Body of pancreas (tissue), 4 donors: ENCODE measurements at regions not wholly inside any gene's neighbourhood (a gene's known extent, or its start where the extent isn't known, plus 50 kb on each side); places are given as distances from the start of the nearest gene placed in this dataset.

Source experiments
- ATAC-seq: fragments of 150-250 bp; one replicate; pipeline ENCODE4 v1.9.1; 2016
- DNase-seq, 4 donors: peaks; one replicate each; pipeline ENCODE4 v3.0.0-alpha.2; 2019
- H3K27ac ChIP-seq, 4 donors: fragments of 200-600 bp; sonication (generic); 1 replicate in 3 of 4; 2 replicates in 1 of 4; pipeline versions ENCODE4 v1.5.1 to v1.6.1; 2016 to 2019; ENCODE audit warnings: mild to moderate bottlenecking in 1 of 4, mixed read lengths in 1 of 4, moderate library complexity in 1 of 4
- H3K27me3 ChIP-seq, 2 donors: fragments of 200-600 bp; sonication (generic); one replicate each; pipeline ENCODE4 v1.6.0; 2016; ENCODE audit warnings: mild to moderate bottlenecking in 1 of 2
- H3K36me3 ChIP-seq, 2 donors: fragments of 200-600 bp; sonication (generic); replicated peaks in 1 of 2; 2 replicates each; pipeline ENCODE4 v1.5.1; 2016; ENCODE audit warnings: low read depth in 2 of 2; ENCODE audit not compliant: insufficient read depth in 1 of 2
- H3K4me1 ChIP-seq: fragments of 200-600 bp; sonication (generic); one replicate; pipeline ENCODE4 v1.6.0; 2016
- H3K4me3 ChIP-seq, 2 donors: fragments of 200-600 bp; sonication (generic); 1 replicate in 1 of 2; 2 replicates in 1 of 2; pipeline ENCODE4 v1.5.1; 2016 to 2019
- H3K9me3 ChIP-seq, 3 donors: fragments of 200-600 bp; sonication (generic); 1 replicate in 2 of 3; 2 replicates in 1 of 3; pipeline ENCODE4 v1.5.1; 2016
- CTCF ChIP-seq, 7 experiments: fragments of 450-650 bp in 4 of 7; fragments of 200-600 bp in 3 of 7; sonication (generic) in 3 of 7; IDR thresholded peaks; one replicate each; pipeline ENCODE4 v1.5.1; 2016 to 2019; ENCODE audit warnings: antibody characterized with exemption in 7 of 7
- POLR2A ChIP-seq, 3 donors: fragments of 450-650 bp; IDR thresholded peaks; one replicate each; pipeline ENCODE4 v1.6.1; 2016; ENCODE audit warnings: antibody characterized with exemption in 3 of 3, mild to moderate bottlenecking in 2 of 3
- WGBS, 2 donors: methylation state at CpG; one replicate each; pipeline ENCODE4 v1.1.5; 2017; 5-methylcytosine and 5-hydroxymethylcytosine counted together
- intact Hi-C: fragments of 100-400 bp; cut with DNase I; formaldehyde crosslinking; loops from one replicate; pipeline ENCODE4 v1.15.1; 2023

- no peak overlapping the region for H3K27ac ChIP-seq
- TF ChIP-seq POLR2A (IDR thresholded peaks at IDR 0.05) = no peak
- TF ChIP-seq CTCF (IDR thresholded peaks at IDR 0.05) = no peak
- no peak for ATAC-seq
Measured at GRCh38 chr2:138157372-138157771, 193.1 kb downstream of the HNMT start.

GRCh38 chr2:138170485-138170884, 206.2 kb downstream of the HNMT start:
- intact Hi-C loops = no loop called here
- Histone ChIP-seq H3K36me3 (no peaks in the 10 kb centered on the region), H3K27me3 (no peaks in the 10 kb centered on the region), H3K4me1 (peaks cover 7% of the 10 kb centered on the region), H3K27ac (no peak overlapping the region), H3K4me3 (no peak overlapping the region), H3K9me3 (peaks cover 0 to 2% (median 0%) of the 10 kb centered on the region in 3 donors)
- ATAC-seq (no peak), DNase-seq (no peak)
- TF ChIP-seq CTCF (IDR thresholded peaks at IDR 0.05) (no peak), POLR2A (IDR thresholded peaks at IDR 0.05) (no peak)
- WGBS, 2 donors = 73 to 81% methylated on average over 5 of the region's 5 CpGs

More at GRCh38 chr2:138157372-138157771, 193.1 kb downstream of the HNMT start:
- H3K36me3 ChIP-seq = no peaks in the 10 kb centered on the region
- DNase-seq = no peak
- H3K4me3 ChIP-seq = no peak overlapping the region
- H3K27me3 ChIP-seq = no peaks in the 10 kb centered on the region
- no peaks in the 10 kb centered on the region for H3K4me1 ChIP-seq
- intact Hi-C loops = no loop called here
- no peaks in the 10 kb centered on the region for H3K9me3 ChIP-seq
- WGBS, 2 donors = 92 to 93% methylated on average over 4 of the region's 4 CpGs

- H3K9me3 ChIP-seq = no peaks in the 10 kb centered on the region
- WGBS, 2 donors = 60 to 63% methylated on average over 3 of the region's 3 CpGs
- no peak for DNase-seq
- no peaks in the 10 kb centered on the region for H3K36me3 ChIP-seq
- TF ChIP-seq POLR2A (IDR thresholded peaks at IDR 0.05) (no peak), CTCF (IDR thresholded peaks at IDR 0.05) (no peak)
- peaks cover 7% of the 10 kb centered on the region for H3K4me1 ChIP-seq
- H3K27ac ChIP-seq = no peak overlapping the region
- no peak for ATAC-seq
- no peaks in the 10 kb centered on the region for H3K27me3 ChIP-seq
- intact Hi-C loops = no loop called here
- H3K4me3 ChIP-seq = no peak overlapping the region
Measured at GRCh38 chr2:138171244-138171643, 207.0 kb downstream of the HNMT start.

- Histone ChIP-seq H3K36me3 (no peaks in the 10 kb centered on the region), H3K4me1 (peaks cover 19% of the 10 kb centered on the region), H3K27me3 (no peaks in the 10 kb centered on the region), H3K9me3 (no peaks in the 10 kb centered on the region), H3K27ac (no peak overlapping the region), H3K4me3 (no peak overlapping the region)
- intact Hi-C loops = no loop called here
- peak in 2 of 4 donors; percentile 26 to 41 for DNase-seq
- peak; percentile 55 for ATAC-seq
- WGBS, 2 donors = 84 to 90% methylated on average over 2 of the region's 2 CpGs
- TF ChIP-seq POLR2A (IDR thresholded peaks at IDR 0.05) (no peak), CTCF (IDR thresholded peaks at IDR 0.05) (no peak)
Measured at GRCh38 chr2:138175066-138175465, 210.8 kb downstream of the HNMT start.

GRCh38 chr2:138176862-138177439, 212.7 kb downstream of the HNMT start:
- Histone ChIP-seq H3K27ac (peak overlapping the region in 1 of 4 donors; percentile 19), H3K4me1 (peaks cover 19% of the 10 kb centered on the region), H3K36me3 (no peaks in the 10 kb centered on the region), H3K9me3 (no peaks in the 10 kb centered on the region), H3K4me3 (no peak overlapping the region), H3K27me3 (no peaks in the 10 kb centered on the region)
- TF ChIP-seq CTCF (IDR thresholded peaks at IDR 0.05) (no peak), POLR2A (IDR thresholded peaks at IDR 0.05) (no peak)
- no peak for DNase-seq
- 62 to 65% methylated on average over 5 of the region's 5 CpGs for WGBS, 2 donors
- ATAC-seq = no peak
- intact Hi-C loops = no loop called here
